ENCODE measurements at regions not wholly inside any gene's neighbourhood (a gene's known extent, or its start where the extent isn't known, plus 50 kb on each side); places are given as distances from the start of the nearest gene placed in this dataset.

GRCh38 chr3:26515351-26515750 lies 107.2 kb upstream of the LRRC3B start:
- DNase-seq (no peak), ATAC-seq (no peak)
- intact Hi-C loops (cut with DNase I, micrococcal nuclease), result no loop called here

GRCh38 chr3:26521261-26521660 lies 101.3 kb upstream of the LRRC3B start:
- intact Hi-C loops (cut with DNase I, micrococcal nuclease), result no loop called here
- ATAC-seq, result no peak
- no peak for DNase-seq

GRCh38 chr3:26522919-26523318 lies 99.7 kb upstream of the LRRC3B start:
- no peak for ATAC-seq
- intact Hi-C loops (cut with DNase I, micrococcal nuclease), result no loop called here
- DNase-seq, result no peak

- DNase-seq (no peak), ATAC-seq (no peak)
These were observed 97.6 kb upstream of the LRRC3B start for GRCh38 chr3:26525013-26525412.

GRCh38 chr3:26535151-26535550 lies 87.4 kb upstream of the LRRC3B start:
- ATAC-seq, result no peak
- intact Hi-C loops (cut with DNase I, micrococcal nuclease), result no loop called here
- DNase-seq, result no peak

More at GRCh38 chr3:26525013-26525412, 97.6 kb upstream of the LRRC3B start:
- intact Hi-C loops (cut with DNase I, micrococcal nuclease), result no loop called here

- ATAC-seq, result no peak
- intact Hi-C loops (cut with DNase I, micrococcal nuclease), result no loop called here
These were observed 85.6 kb upstream of the LRRC3B start for GRCh38 chr3:26536955-26537354.

GRCh38 chr3:26550413-26550812 lies 72.2 kb upstream of the LRRC3B start:
- ATAC-seq (no peak), DNase-seq (no peak)
- intact Hi-C loops (cut with DNase I, micrococcal nuclease), result no loop called here

More at GRCh38 chr3:26536955-26537354, 85.6 kb upstream of the LRRC3B start:
- no peak for DNase-seq

- DNase-seq (no peak), ATAC-seq (no peak)
- intact Hi-C loops (cut with DNase I, micrococcal nuclease), result no loop called here
These were observed 65.9 kb upstream of the LRRC3B start for GRCh38 chr3:26556637-26557036.

GRCh38 chr3:26558257-26558656 lies 64.3 kb upstream of the LRRC3B start:
- ATAC-seq (no peak), DNase-seq (no peak)
- intact Hi-C loops (cut with DNase I, micrococcal nuclease), result no loop called here

GRCh38 chr3:26559227-26559626 lies 63.3 kb upstream of the LRRC3B start:
- DNase-seq (no peak), ATAC-seq (no peak)
- intact Hi-C loops (cut with DNase I, micrococcal nuclease), result no loop called here

GRCh38 chr3:26560081-26560480 lies 62.5 kb upstream of the LRRC3B start:
- ATAC-seq (no peak), DNase-seq (no peak)
- intact Hi-C loops (cut with DNase I, micrococcal nuclease), result no loop called here

GRCh38 chr3:26562021-26562768 lies 60.4 kb upstream of the LRRC3B start:
- DNase-seq, result no peak
- intact Hi-C loops (cut with DNase I, micrococcal nuclease), result no loop called here
- no peak for ATAC-seq

Data from left colon (tissue), 2 donors.